Activated CD8-positive, alpha-beta T cell treated with anti-CD3 and anti-CD28 coated beads for 36 hours (primary cell): ENCODE measurements at regions not wholly inside any gene's neighbourhood (a gene's known extent, or its start where the extent isn't known, plus 50 kb on each side); places are given as distances from the start of the nearest gene placed in this dataset.

Source experiments
- ATAC-seq: fragments of 200-7000 bp; cut with Tn5 transposase; one replicate; pipeline ENCODE4 v1.10.0; 2021; ENCODE audit warnings: mild to moderate bottlenecking, moderate library complexity
- CTCF ChIA-PET: fragments of 350-600 bp; sonication (Branson Sonifier 250); formaldehyde crosslinking; loops from one replicate; lab custom pipeline; 2021; ENCODE audit warnings: antibody characterized with exemption; lab: Charles Lee
- POLR2A ChIA-PET: fragments of 350-600 bp; sonication (Branson Sonifier 250); formaldehyde crosslinking; loops from one replicate; lab custom pipeline; 2021; ENCODE audit warnings: antibody characterized with exemption; lab: Charles Lee
- DNase-seq: peaks from one replicate; pipeline ENCODE4 v3.0.0-alpha.2; 2020
- H3K27ac Mint-ChIP-seq: one replicate; pipeline ENCODE4 v1.8.0; 2021; ENCODE audit warnings: mild to moderate bottlenecking, mixed read lengths
- H3K27me3 Mint-ChIP-seq: one replicate; pipeline ENCODE4 v1.8.0; 2021; ENCODE audit warnings: mixed read lengths
- H3K36me3 Mint-ChIP-seq: one replicate; pipeline ENCODE4 v1.8.0; 2021; ENCODE audit warnings: low read depth, mixed read lengths
- H3K4me1 Mint-ChIP-seq: one replicate; pipeline ENCODE4 v1.8.0; 2021; ENCODE audit warnings: low read depth, mixed read lengths
- H3K4me3 Mint-ChIP-seq: one replicate; pipeline ENCODE4 v1.8.0; 2021; ENCODE audit warnings: mild to moderate bottlenecking, moderate library complexity, mixed read lengths
- H3K9me3 Mint-ChIP-seq: one replicate; pipeline ENCODE4 v1.8.0; 2021; ENCODE audit warnings: mixed read lengths
- intact Hi-C: fragments of 100-400 bp; cut with micrococcal nuclease; formaldehyde crosslinking; loops from one replicate; pipeline ENCODE4 v1.10.0; 2022
- TF ChIP-seq, protein P1 (sequence below): fragments of 200-600 bp; IDR thresholded peaks from one replicate; pipeline ENCODE4 v1.8.0; 2022; ENCODE audit warnings: antibody characterized with exemption, mild to moderate bottlenecking

DNA sequence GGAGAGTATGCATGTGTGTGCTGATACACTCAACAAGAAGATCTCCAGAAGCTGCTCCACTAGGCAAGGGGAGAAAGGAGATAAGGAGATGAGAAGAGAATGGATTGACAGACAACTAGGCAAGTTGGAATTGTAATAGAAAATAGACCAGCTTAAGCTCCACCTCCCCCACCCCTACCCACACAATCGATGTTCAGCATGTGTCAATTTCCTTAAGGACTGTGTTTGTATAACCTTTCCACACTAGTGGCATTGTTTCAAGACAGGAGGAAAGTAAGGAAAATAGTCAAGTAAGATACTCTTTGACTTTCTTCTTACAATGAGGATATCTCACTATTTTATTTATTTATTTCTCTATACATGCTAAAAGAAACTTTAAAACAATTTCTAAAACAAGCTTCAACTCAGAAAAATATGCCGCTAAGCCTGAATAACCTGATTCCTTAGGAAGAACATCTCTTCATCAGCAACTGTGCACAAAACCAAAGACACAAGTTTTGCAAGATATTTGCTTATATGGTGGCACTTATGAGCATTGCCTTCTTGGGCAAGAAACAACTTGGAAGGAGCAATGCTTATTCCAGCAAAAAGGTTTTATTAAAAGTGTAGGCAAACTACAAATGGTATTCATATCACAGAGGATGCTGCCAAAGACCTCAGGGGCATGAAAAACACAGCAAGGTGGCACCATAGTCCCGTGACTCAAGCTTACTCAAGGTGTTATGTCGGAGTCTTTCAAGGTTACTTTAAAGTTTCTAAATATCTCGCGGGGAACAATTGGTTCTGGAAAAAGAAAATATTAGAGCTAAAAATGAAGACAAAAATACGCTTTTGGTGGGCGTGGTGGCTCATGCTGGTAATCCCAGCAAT is 249.1 kb downstream of the COL12A1 start:
- Mint-ChIP-seq H3K36me3 (no peaks in the 10 kb centered on the region), H3K27me3 (no peaks in the 10 kb centered on the region), H3K4me1 (no peaks in the 10 kb centered on the region), H3K4me3 (no peak overlapping the region), H3K27ac (no peak overlapping the region), H3K9me3 (peaks cover 5% of the 10 kb centered on the region)
- ChIA-PET POLR2A (interaction anchor here (0.5 kb wide), 1 partner anchor 342 kb away, joined by 3 read pairs; no protein-coding TSS in a partner anchor), CTCF (no interaction called here)
- DNase-seq (no peak), ATAC-seq (no peak)
- intact Hi-C loops, result no loop called here
- TF ChIP-seq, protein P1, sequence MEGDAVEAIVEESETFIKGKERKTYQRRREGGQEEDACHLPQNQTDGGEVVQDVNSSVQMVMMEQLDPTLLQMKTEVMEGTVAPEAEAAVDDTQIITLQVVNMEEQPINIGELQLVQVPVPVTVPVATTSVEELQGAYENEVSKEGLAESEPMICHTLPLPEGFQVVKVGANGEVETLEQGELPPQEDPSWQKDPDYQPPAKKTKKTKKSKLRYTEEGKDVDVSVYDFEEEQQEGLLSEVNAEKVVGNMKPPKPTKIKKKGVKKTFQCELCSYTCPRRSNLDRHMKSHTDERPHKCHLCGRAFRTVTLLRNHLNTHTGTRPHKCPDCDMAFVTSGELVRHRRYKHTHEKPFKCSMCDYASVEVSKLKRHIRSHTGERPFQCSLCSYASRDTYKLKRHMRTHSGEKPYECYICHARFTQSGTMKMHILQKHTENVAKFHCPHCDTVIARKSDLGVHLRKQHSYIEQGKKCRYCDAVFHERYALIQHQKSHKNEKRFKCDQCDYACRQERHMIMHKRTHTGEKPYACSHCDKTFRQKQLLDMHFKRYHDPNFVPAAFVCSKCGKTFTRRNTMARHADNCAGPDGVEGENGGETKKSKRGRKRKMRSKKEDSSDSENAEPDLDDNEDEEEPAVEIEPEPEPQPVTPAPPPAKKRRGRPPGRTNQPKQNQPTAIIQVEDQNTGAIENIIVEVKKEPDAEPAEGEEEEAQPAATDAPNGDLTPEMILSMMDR, result no peak

GRCh38 chr6:74953708-74954107 is 252.1 kb downstream of the COL12A1 start:
- Mint-ChIP-seq H3K4me1 (no peaks in the 10 kb centered on the region), H3K4me3 (no peak overlapping the region), H3K9me3 (peaks cover 10% of the 10 kb centered on the region), H3K36me3 (no peaks in the 10 kb centered on the region), H3K27me3 (no peaks in the 10 kb centered on the region), H3K27ac (no peak overlapping the region)
- ATAC-seq (no peak), DNase-seq (no peak)
- TF ChIP-seq, protein P1, result no peak
- ChIA-PET POLR2A (no interaction called here), CTCF (no interaction called here)
- intact Hi-C loops, result no loop called here

GRCh38 chr6:74946961-74947360 is 258.9 kb downstream of the COL12A1 start:
- peaks cover 4% of the 10 kb centered on the region for H3K9me3 Mint-ChIP-seq
- no peaks in the 10 kb centered on the region for H3K36me3 Mint-ChIP-seq
- POLR2A ChIA-PET, result no interaction called here
- no peaks in the 10 kb centered on the region for H3K4me1 Mint-ChIP-seq
- no peak overlapping the region for H3K4me3 Mint-ChIP-seq
- TF ChIP-seq, protein P1, result no peak
- no peak overlapping the region for H3K27ac Mint-ChIP-seq
- H3K27me3 Mint-ChIP-seq, result no peaks in the 10 kb centered on the region
- DNase-seq (no peak), ATAC-seq (no peak)
- CTCF ChIA-PET, result no interaction called here
- intact Hi-C loops, result no loop called here

DNA sequence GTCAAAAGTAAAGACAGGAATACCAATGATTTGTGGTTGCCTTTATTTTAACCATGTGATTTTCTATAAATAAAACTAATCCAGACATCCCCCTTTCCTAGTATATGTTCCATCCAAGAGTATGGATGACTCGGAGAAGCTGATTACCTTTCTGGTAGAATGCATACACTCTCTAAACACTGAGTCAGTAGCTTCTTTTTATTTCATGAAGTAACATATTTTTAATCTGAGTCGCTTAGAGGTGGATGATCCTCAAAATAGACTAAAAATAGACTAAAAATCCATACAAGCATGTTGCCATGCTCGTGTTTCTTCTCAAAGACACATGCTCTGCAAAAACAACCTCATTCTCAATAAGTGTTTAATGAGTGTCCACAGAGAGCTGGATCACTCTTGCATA is 263.7 kb downstream of the COL12A1 start:
- H3K4me3 Mint-ChIP-seq, result no peak overlapping the region
- TF ChIP-seq, protein P1, result no peak
- DNase-seq (no peak), ATAC-seq (no peak)
- no peaks in the 10 kb centered on the region for H3K9me3 Mint-ChIP-seq
- ChIA-PET POLR2A (no interaction called here), CTCF (interaction anchor here (0.6 kb wide), 1 partner anchor 90 kb away, joined by 3 read pairs; no protein-coding TSS in a partner anchor)
- H3K27ac Mint-ChIP-seq, result no peak overlapping the region
- H3K4me1 Mint-ChIP-seq, result no peaks in the 10 kb centered on the region
- H3K27me3 Mint-ChIP-seq, result no peaks in the 10 kb centered on the region
- intact Hi-C loops, result no loop called here
- H3K36me3 Mint-ChIP-seq, result no peaks in the 10 kb centered on the region

DNA sequence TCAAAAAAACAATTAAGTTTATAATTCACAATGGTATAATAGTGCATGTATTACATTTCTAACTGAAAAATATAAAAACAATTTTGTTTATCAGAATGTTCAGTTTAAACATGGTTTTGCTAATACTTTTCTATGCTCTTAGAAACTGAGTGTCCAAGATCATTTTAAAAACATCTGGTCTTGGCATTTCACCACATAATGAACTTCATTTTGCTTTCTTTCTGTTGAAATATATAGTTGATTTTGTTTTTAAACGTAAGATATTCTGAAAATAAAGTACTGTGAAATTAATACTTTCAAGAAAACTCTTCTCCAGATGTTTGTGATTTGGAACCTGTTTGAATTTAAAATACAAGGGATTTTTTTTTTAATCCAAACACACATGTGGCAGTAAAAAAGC is 264.4 kb downstream of the COL12A1 start:
- POLR2A ChIA-PET, result no interaction called here
- no peaks in the 10 kb centered on the region for H3K4me1 Mint-ChIP-seq
- no peak overlapping the region for H3K27ac Mint-ChIP-seq
- DNase-seq (no peak), ATAC-seq (no peak)
- H3K4me3 Mint-ChIP-seq, result no peak overlapping the region
- intact Hi-C loops, result no loop called here
- CTCF ChIA-PET, result no interaction called here
- H3K36me3 Mint-ChIP-seq, result no peaks in the 10 kb centered on the region
- TF ChIP-seq, protein P1, result no peak
- no peaks in the 10 kb centered on the region for H3K9me3 Mint-ChIP-seq
- no peaks in the 10 kb centered on the region for H3K27me3 Mint-ChIP-seq
